ENCODE measurements at regions not wholly inside any gene's neighbourhood (a gene's known extent, or its start where the extent isn't known, plus 50 kb on each side); places are given as distances from the start of the nearest gene placed in this dataset.

- Histone ChIP-seq H3F3A (replicated peaks; ENCODE audit: low read depth) (no peaks in the 10 kb centered on the region), H3K27me3 (ENCODE audit: insufficient read depth) (no peaks in the 10 kb centered on the region), H3K27ac (ENCODE audit: low read depth) (no peak overlapping the region), H3K9me2 (ENCODE audit: insufficient read depth) (no peaks in the 10 kb centered on the region), H3K4me2 (no peak overlapping the region), H4K20me1 (replicated peaks; ENCODE audit: insufficient read depth) (no peaks in the 10 kb centered on the region), H3K36me3 (ENCODE audit: insufficient read depth) (no peaks in the 10 kb centered on the region), H3K4me3 (no peak overlapping the region), H3K79me2 (replicated peaks; ENCODE audit: insufficient read depth) (no peaks in the 10 kb centered on the region), H3K4me1 (ENCODE audit: insufficient read depth) (no peaks in the 10 kb centered on the region), H2AFZ (no peak overlapping the region)
- Mint-ChIP-seq H3K4me1 (no peaks in the 10 kb centered on the region), H3K4me3 (no peak overlapping the region), H3K36me3 (ENCODE audit: low read depth) (no peaks in the 10 kb centered on the region), H3K9me3 (no peaks in the 10 kb centered on the region), H3K27ac (no peak overlapping the region), H3K27me3 (ENCODE audit: insufficient read depth, low read depth, poor library complexity) (peaks cover 1% of the 10 kb centered on the region)
- no peak for DNase-seq (ENCODE audit: low spot score)
- ATAC-seq: no peak
- TF ChIP-seq EZH2 (IDR thresholded peaks at IDR 0.05; ENCODE audit: low read depth, unreplicated experiment) (no peak), NANOG (IDR thresholded peaks at IDR 0.05; ENCODE audit: borderline replicate concordance) (no peak), ZNF462 (CRISPR knock-in tag; IDR thresholded peaks at IDR 0.05) (no peak), STAT1 (IDR thresholded peaks at IDR 0.05; ENCODE audit: unreplicated experiment) (no peak), ZNF331 (CRISPR knock-in tag; IDR thresholded peaks at IDR 0.05; ENCODE audit: low read depth) (no peak), JUNB (IDR thresholded peaks at IDR 0.05; ENCODE audit: unreplicated experiment) (no peak), CREB1 (CRISPR knock-in tag; IDR thresholded peaks at IDR 0.05; ENCODE audit: low read depth) (no peak), ZNF114 (CRISPR knock-in tag; IDR thresholded peaks at IDR 0.05) (no peak), ETS1 (IDR thresholded peaks at IDR 0.05) (no peak), POLR2AphosphoS5 (IDR thresholded peaks at IDR 0.05; ENCODE audit: low read depth) (no peak), EZH2phosphoT487 (IDR thresholded peaks at IDR 0.05; ENCODE audit: unreplicated experiment) (no peak), CTCF (conservative IDR thresholded peaks at IDR 0.05; ENCODE audit: low read depth in 2 of 2) (no peak), REST (IDR thresholded peaks at IDR 0.05; ENCODE audit: unreplicated experiment) (no peak)
Observed at GRCh38 chr13:83740622-83741021, 141.7 kb downstream of the SLITRK1 start.
